Mesenchymal stem cell (in vitro differentiated cells and primary cell): ENCODE measurements at regions not wholly inside any gene's neighbourhood (a gene's known extent, or its start where the extent isn't known, plus 50 kb on each side); places are given as distances from the start of the nearest gene placed in this dataset.

Source experiments
- DNase-seq: peaks from one replicate; pipeline ENCODE4 v3.0.0-alpha.2; 2013
- H2AFZ ChIP-seq: one replicate; pipeline ENCODE4 v1.6.1; 2013; ENCODE audit warnings: low read depth, mild to moderate bottlenecking, control low read depth, inconsistent platforms, low read length, moderate library complexity
- H2AK5ac ChIP-seq: 2 replicates; pipeline ENCODE4 v1.6.1; 2013; ENCODE audit warnings: low read length, moderate library complexity, mild to moderate bottlenecking, inconsistent platforms; ENCODE audit not compliant: severe bottlenecking
- H2BK120ac ChIP-seq: one replicate; pipeline ENCODE4 v1.6.1; 2013; ENCODE audit warnings: low read depth, mild to moderate bottlenecking, inconsistent platforms, low read length, moderate library complexity
- H2BK12ac ChIP-seq, 2 experiments: one replicate each; pipeline ENCODE4 v1.6.1; 2013; ENCODE audit warnings: inconsistent platforms in 2 of 2, low read length in 2 of 2, mild to moderate bottlenecking in 2 of 2, moderate library complexity in 2 of 2, control low read depth in 1 of 2
- H2BK15ac ChIP-seq: one replicate; pipeline ENCODE4 v1.6.1; 2013; ENCODE audit warnings: mild to moderate bottlenecking, low read depth, inconsistent platforms; ENCODE audit not compliant: poor library complexity, severe bottlenecking
- H2BK5ac ChIP-seq: 2 replicates; pipeline ENCODE4 v1.6.1; 2013; ENCODE audit warnings: low read depth, mild to moderate bottlenecking, low read length, control low read depth, inconsistent platforms; ENCODE audit not compliant: poor library complexity, severe bottlenecking
- H3K14ac ChIP-seq, 2 experiments: one replicate each; pipeline ENCODE4 v1.6.1; 2013; ENCODE audit warnings: inconsistent platforms in 2 of 2, low read length in 2 of 2, control low read depth in 1 of 2, mild to moderate bottlenecking in 1 of 2, moderate library complexity in 1 of 2
- H3K18ac ChIP-seq, 2 experiments: one replicate each; pipeline ENCODE4 v1.6.1; 2013; ENCODE audit warnings: inconsistent platforms in 2 of 2, low read length in 2 of 2, control low read depth in 1 of 2, low read depth in 1 of 2, mild to moderate bottlenecking in 1 of 2
- H3K23ac ChIP-seq, 2 experiments: one replicate each; pipeline ENCODE4 v1.6.1; 2013; ENCODE audit warnings: inconsistent platforms in 2 of 2, low read length in 2 of 2, mild to moderate bottlenecking in 2 of 2, moderate library complexity in 2 of 2, control low read depth in 1 of 2
- H3K27ac ChIP-seq: 2 replicates; pipeline ENCODE4 v1.5.1; 2013; ENCODE audit warnings: mild to moderate bottlenecking, moderate library complexity, low read length, control low read depth, inconsistent platforms; ENCODE audit not compliant: poor library complexity, severe bottlenecking
- H3K27me3 ChIP-seq, 2 experiments: 2 replicates each; pipeline versions ENCODE4 v1.6.1 to v1.7.0; 2013; ENCODE audit warnings: low read length in 2 of 2, mild to moderate bottlenecking in 2 of 2, moderate library complexity in 2 of 2, control low read depth in 1 of 2, inconsistent platforms in 1 of 2; ENCODE audit not compliant: control insufficient read depth in 1 of 2, insufficient read depth in 1 of 2
- H3K36me3 ChIP-seq, 2 experiments: 2 replicates each; pipeline versions ENCODE4 v1.6.1 to v1.7.0; 2013; ENCODE audit warnings: low read length in 2 of 2, control low read depth in 1 of 2, inconsistent platforms in 1 of 2, low read depth in 1 of 2, mild to moderate bottlenecking in 1 of 2; ENCODE audit not compliant: insufficient read depth in 2 of 2, control insufficient read depth in 1 of 2
- H3K4ac ChIP-seq, 2 experiments: one replicate each; pipeline ENCODE4 v1.6.1; 2013; ENCODE audit warnings: inconsistent platforms in 2 of 2, low read length in 2 of 2, mild to moderate bottlenecking in 2 of 2, moderate library complexity in 2 of 2, control low read depth in 1 of 2, low read depth in 1 of 2
- H3K4me1 ChIP-seq: 2 replicates; pipeline ENCODE4 v1.6.1; 2013; ENCODE audit warnings: low read depth, low read length, control low read depth; ENCODE audit not compliant: control insufficient read depth, insufficient read depth
- H3K4me2 ChIP-seq: 2 replicates; pipeline ENCODE4 v1.6.1; 2013; ENCODE audit warnings: low read length, mild to moderate bottlenecking, inconsistent platforms; ENCODE audit not compliant: poor library complexity, severe bottlenecking
- H3K4me3 ChIP-seq, 2 experiments: 2 replicates each; pipeline versions ENCODE4 v1.5.1 to v1.7.0; 2013; ENCODE audit warnings: low read length in 2 of 2, mild to moderate bottlenecking in 2 of 2, control low read depth in 1 of 2, low read depth in 1 of 2; ENCODE audit not compliant: insufficient read depth in 1 of 2
- H3K79me1 ChIP-seq: replicated peaks from 2 replicates; pipeline ENCODE4 v1.6.1; 2013; ENCODE audit warnings: mild to moderate bottlenecking, control low read depth, low read length, inconsistent platforms; ENCODE audit not compliant: poor library complexity, severe bottlenecking
- H3K9ac ChIP-seq: 2 replicates; pipeline ENCODE4 v1.7.0; 2013; ENCODE audit warnings: mild to moderate bottlenecking, low read length, moderate library complexity
- H3K9me3 ChIP-seq: 2 replicates; pipeline ENCODE4 v1.7.0; 2013; ENCODE audit warnings: mild to moderate bottlenecking, low read length; ENCODE audit not compliant: control insufficient read depth
- H4K8ac ChIP-seq: one replicate; pipeline ENCODE4 v1.6.1; 2013; ENCODE audit warnings: inconsistent platforms, mild to moderate bottlenecking, low read length, moderate library complexity
- H4K91ac ChIP-seq: one replicate; pipeline ENCODE4 v1.6.1; 2013; ENCODE audit warnings: mild to moderate bottlenecking, low read length, inconsistent platforms
- WGBS: methylation state at CpG from one replicate; pipeline ENCODE4 v1.1.7; 2013; ENCODE audit warnings: mixed read lengths; 5-methylcytosine and 5-hydroxymethylcytosine counted together

DNA sequence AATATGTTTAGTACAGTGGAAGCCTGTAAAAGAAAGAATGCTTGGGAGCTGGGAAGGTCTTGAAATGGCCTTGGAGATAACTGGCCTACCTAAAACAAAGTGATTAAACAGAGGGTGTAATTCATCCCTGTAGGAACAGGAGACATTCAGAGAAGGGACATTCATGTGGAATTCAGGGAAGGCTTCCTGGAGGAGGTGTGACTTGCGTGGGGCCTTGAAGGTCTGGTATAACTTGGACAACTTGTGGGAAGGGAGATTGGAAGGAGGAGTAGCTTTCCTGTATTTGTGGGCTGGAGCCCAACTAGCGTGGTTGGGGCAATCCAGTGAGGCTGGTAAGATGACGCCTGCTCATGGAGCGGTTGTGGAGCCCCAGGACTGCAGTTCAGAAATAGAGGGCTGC lies 156.4 kb downstream of the AACS start:
- Histone ChIP-seq H3K4me2 (no peak overlapping the region), H3K27ac (no peak overlapping the region), H3K4me3 (no peak overlapping the region), H3K9ac (no peak overlapping the region), H3K23ac (no peak overlapping the region), H3K14ac (no peak overlapping the region), H2BK120ac (no peak overlapping the region), H4K8ac (no peak overlapping the region), H2AFZ (no peak overlapping the region), H3K27me3 (no peaks in the 10 kb centered on the region), H3K18ac (no peak overlapping the region), H2BK15ac (no peak overlapping the region), H2AK5ac (no peak overlapping the region), H2BK5ac (no peak overlapping the region), H2BK12ac (no peak overlapping the region), H4K91ac (no peak overlapping the region), H3K36me3 (no peaks in the 10 kb centered on the region), H3K9me3 (no peaks in the 10 kb centered on the region), H3K4me1 (no peaks in the 10 kb centered on the region), H3K4ac (no peak overlapping the region), H3K79me1 (no peaks in the 10 kb centered on the region)
- DNase-seq: no peak
- 87% methylated on average over 4 of the region's 4 CpGs for WGBS

GRCh38 chr12:125222876-125223275 lies 157.6 kb downstream of the AACS start:
- Histone ChIP-seq H2BK5ac (no peak overlapping the region), H3K27ac (no peak overlapping the region), H2AFZ (no peak overlapping the region), H2BK12ac (no peak overlapping the region), H3K36me3 (no peaks in the 10 kb centered on the region), H2BK15ac (no peak overlapping the region), H4K91ac (no peak overlapping the region), H2BK120ac (no peak overlapping the region), H3K4me2 (no peak overlapping the region), H3K18ac (no peak overlapping the region), H3K79me1 (no peaks in the 10 kb centered on the region), H3K9me3 (no peaks in the 10 kb centered on the region), H3K4me1 (no peaks in the 10 kb centered on the region), H3K27me3 (no peaks in the 10 kb centered on the region), H2AK5ac (no peak overlapping the region), H3K14ac (no peak overlapping the region), H3K4me3 (no peak overlapping the region), H3K4ac (no peak overlapping the region), H3K9ac (no peak overlapping the region), H4K8ac (no peak overlapping the region), H3K23ac (no peak overlapping the region)
- WGBS: 89% methylated on average over 3 of the region's 3 CpGs
- DNase-seq: no peak

DNA sequence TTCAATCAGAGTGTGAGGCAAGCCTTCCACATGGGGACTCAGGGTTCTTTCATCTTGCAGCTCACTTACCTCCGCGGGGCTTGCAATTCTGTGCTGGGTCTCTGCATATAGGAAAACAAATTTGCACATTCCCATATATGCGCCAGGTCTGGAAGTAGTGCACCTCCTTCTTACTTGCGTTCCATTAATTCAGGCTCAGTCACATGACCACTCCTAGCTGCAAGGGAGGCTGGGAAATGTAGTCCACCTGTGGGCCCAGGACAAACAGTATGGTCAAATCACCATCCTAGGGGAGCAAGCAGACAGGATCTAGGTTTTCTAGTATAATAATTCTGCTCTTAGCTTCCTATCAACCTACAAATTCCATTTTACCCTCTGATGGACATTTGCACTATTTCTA lies 160.4 kb downstream of the AACS start:
- H3K14ac ChIP-seq: no peak overlapping the region
- no peak overlapping the region for H3K23ac ChIP-seq
- H3K27me3 ChIP-seq: no peaks in the 10 kb centered on the region
- no peak overlapping the region for H2BK12ac ChIP-seq
- H2BK120ac ChIP-seq: no peak overlapping the region
- no peak overlapping the region for H2BK15ac ChIP-seq
- H3K4ac ChIP-seq: no peak overlapping the region
- H4K8ac ChIP-seq: no peak overlapping the region
- H3K4me1 ChIP-seq: no peaks in the 10 kb centered on the region
- no peak overlapping the region for H4K91ac ChIP-seq
- no peak overlapping the region for H3K4me2 ChIP-seq
- H3K9ac ChIP-seq: no peak overlapping the region
- H2AK5ac ChIP-seq: no peak overlapping the region
- H3K18ac ChIP-seq: no peak overlapping the region
- H3K27ac ChIP-seq: no peak overlapping the region
- no peaks in the 10 kb centered on the region for H3K79me1 ChIP-seq
- no peaks in the 10 kb centered on the region for H3K36me3 ChIP-seq
- H2AFZ ChIP-seq: no peak overlapping the region
- no peaks in the 10 kb centered on the region for H3K9me3 ChIP-seq
- no peak for DNase-seq
- no peak overlapping the region for H2BK5ac ChIP-seq
- no peak overlapping the region for H3K4me3 ChIP-seq
- 90% methylated on average over 4 of the region's 4 CpGs for WGBS

GRCh38 chr12:125228519-125229260 lies 163.5 kb downstream of the AACS start:
- no peak overlapping the region for H2BK120ac ChIP-seq
- 75% methylated on average over 18 of the region's 18 CpGs for WGBS
- no peak overlapping the region for H2BK15ac ChIP-seq
- no peaks in the 10 kb centered on the region for H3K36me3 ChIP-seq
- no peak overlapping the region for H3K9ac ChIP-seq
- no peaks in the 10 kb centered on the region for H3K4me1 ChIP-seq
- no peak overlapping the region for H4K8ac ChIP-seq
- no peaks in the 10 kb centered on the region for H3K79me1 ChIP-seq
- no peak overlapping the region for H2AFZ ChIP-seq
- no peak overlapping the region for H3K27ac ChIP-seq
- no peaks in the 10 kb centered on the region for H3K27me3 ChIP-seq
- no peak overlapping the region for H3K4me3 ChIP-seq
- no peak overlapping the region for H2BK5ac ChIP-seq
- no peak overlapping the region for H4K91ac ChIP-seq
- H2BK12ac ChIP-seq: no peak overlapping the region
- H2AK5ac ChIP-seq: no peak overlapping the region
- DNase-seq: no peak
- H3K14ac ChIP-seq: no peak overlapping the region
- H3K23ac ChIP-seq: no peak overlapping the region
- H3K4me2 ChIP-seq: no peak overlapping the region
- H3K9me3 ChIP-seq: no peaks in the 10 kb centered on the region
- no peak overlapping the region for H3K18ac ChIP-seq
- no peak overlapping the region for H3K4ac ChIP-seq
